OCI-LY7 (cell line): ENCODE measurements at regions not wholly inside any gene's neighbourhood (a gene's known extent, or its start where the extent isn't known, plus 50 kb on each side); places are given as distances from the start of the nearest gene placed in this dataset.

Experiments
- BruUV-seq: library from RNA; stranded (reverse); fragments of 400-500 nt; replicated peaks from 2 replicates; lab custom pipeline; 2021; lab: Mats Ljungman, UMichigan
- CTCF ChIA-PET: fragments of 300-600 bp; sonication (Branson Sonifier 250); formaldehyde crosslinking; loops from one replicate; lab custom pipeline; 2022; ENCODE audit warnings: antibody characterized with exemption; ENCODE audit not compliant: unreplicated experiment; lab: Charles Lee
- POLR2A ChIA-PET: fragments of 300-600 bp; sonication (Branson Sonifier 250); formaldehyde crosslinking; loops from one replicate; lab custom pipeline; 2022; ENCODE audit warnings: antibody characterized with exemption; lab: Charles Lee
- DNase-seq: peaks from one replicate; pipeline ENCODE4 v3.0.0-alpha.2; 2015; ENCODE audit warnings: low spot score
- H2AFZ ChIP-seq: fragments of 200-600 bp; sonication (generic), shearing (Covaris generic); 2 replicates; pipeline ENCODE4 v1.6.1; 2014; ENCODE audit warnings: mild to moderate bottlenecking, antibody characterized with exemption, low read length, moderate library complexity
- H3K27ac ChIP-seq: fragments of 200-600 bp; sonication (generic); 2 replicates; pipeline ENCODE4 v1.5.1; 2014; ENCODE audit warnings: mixed run types, low read depth, mild to moderate bottlenecking, moderate library complexity, low read length, inconsistent platforms; ENCODE audit not compliant: poor library complexity, severe bottlenecking
- H3K36me3 ChIP-seq: fragments of 200-600 bp; sonication (generic); 2 replicates; pipeline ENCODE4 v1.6.1; 2014; ENCODE audit warnings: mild to moderate bottlenecking, antibody characterized with exemption, low read length, moderate library complexity, mixed read lengths; ENCODE audit not compliant: insufficient read depth
- H3K4me1 ChIP-seq: fragments of 200-600 bp; sonication (generic); 2 replicates; pipeline ENCODE4 v1.5.1; 2014; ENCODE audit warnings: mild to moderate bottlenecking, low read length; ENCODE audit not compliant: insufficient read depth, poor library complexity, severe bottlenecking
- H3K4me2 ChIP-seq: fragments of 200-600 bp; sonication (generic); 2 replicates; pipeline ENCODE4 v1.6.1; 2014; ENCODE audit warnings: mild to moderate bottlenecking, low read length
- H3K4me3 ChIP-seq: fragments of 200-600 bp; sonication (generic); 2 replicates; pipeline ENCODE4 v1.5.1; 2014; ENCODE audit warnings: mild to moderate bottlenecking, low read depth, low read length; ENCODE audit not compliant: poor library complexity, severe bottlenecking
- H3K79me2 ChIP-seq: fragments of 200-600 bp; sonication (generic); 2 replicates; pipeline ENCODE4 v1.6.1; 2016; ENCODE audit warnings: low read depth, mild to moderate bottlenecking, low read length, moderate library complexity, mixed read lengths; ENCODE audit not compliant: insufficient read depth
- H3K9me2 ChIP-seq: fragments of 200-600 bp; sonication (generic); 2 replicates; pipeline ENCODE4 v1.6.1; 2016; ENCODE audit warnings: mild to moderate bottlenecking, low read length, mixed read lengths; ENCODE audit not compliant: insufficient read depth
- H3K9me3 ChIP-seq: fragments of 200-600 bp; sonication (generic); 2 replicates; pipeline ENCODE4 v1.6.1; 2014; ENCODE audit warnings: mild to moderate bottlenecking, mixed run types, low read length, mixed read lengths
- H4K20me1 ChIP-seq: fragments of 200-600 bp; sonication (generic); 2 replicates; pipeline ENCODE4 v1.6.1; 2014; ENCODE audit warnings: mild to moderate bottlenecking, antibody characterized with exemption, low read length, moderate library complexity, mixed read lengths; ENCODE audit not compliant: insufficient read depth
- CTCF ChIP-seq: fragments of 200-600 bp; sonication (generic); conservative IDR thresholded peaks from 2 replicates; pipeline ENCODE4 v1.5.1; 2014; ENCODE audit warnings: mild to moderate bottlenecking, antibody characterized with exemption, low read length, moderate library complexity, mixed read lengths
- EZH2phosphoT487 ChIP-seq: fragments of 200-600 bp; sonication (generic); IDR thresholded peaks from 2 replicates; pipeline ENCODE4 v1.6.1; 2018; ENCODE audit warnings: low read depth, borderline replicate concordance, mild to moderate bottlenecking, mixed run types, antibody characterized with exemption, low read length, moderate library complexity, mixed read lengths
- intact Hi-C: fragments of 100-400 bp; cut with micrococcal nuclease; formaldehyde crosslinking; loops from one replicate; pipeline ENCODE4 v1.10.0; 2022; ENCODE audit not compliant: unreplicated experiment

GRCh38 chr5:33114361-33114760, 326.4 kb upstream of the TARS1 start:
- Histone ChIP-seq H3K36me3 (no peaks in the 10 kb centered on the region), H3K27ac (no peak overlapping the region), H3K79me2 (no peaks in the 10 kb centered on the region), H3K4me3 (no peak overlapping the region), H2AFZ (no peak overlapping the region), H3K4me1 (no peaks in the 10 kb centered on the region), H4K20me1 (no peaks in the 10 kb centered on the region), H3K9me2 (peaks cover 3% of the 10 kb centered on the region; the same call in 1 of the 2 replicates), H3K4me2 (no peak overlapping the region), H3K9me3 (no peaks in the 10 kb centered on the region)
- intact Hi-C loops, result no loop called here
- ChIA-PET POLR2A (no interaction called here), CTCF (no interaction called here)
- TF ChIP-seq CTCF (no peak), EZH2phosphoT487 (no peak)
- no TSS peak for BruUV-seq
- DNase-seq, result no peak

DNA sequence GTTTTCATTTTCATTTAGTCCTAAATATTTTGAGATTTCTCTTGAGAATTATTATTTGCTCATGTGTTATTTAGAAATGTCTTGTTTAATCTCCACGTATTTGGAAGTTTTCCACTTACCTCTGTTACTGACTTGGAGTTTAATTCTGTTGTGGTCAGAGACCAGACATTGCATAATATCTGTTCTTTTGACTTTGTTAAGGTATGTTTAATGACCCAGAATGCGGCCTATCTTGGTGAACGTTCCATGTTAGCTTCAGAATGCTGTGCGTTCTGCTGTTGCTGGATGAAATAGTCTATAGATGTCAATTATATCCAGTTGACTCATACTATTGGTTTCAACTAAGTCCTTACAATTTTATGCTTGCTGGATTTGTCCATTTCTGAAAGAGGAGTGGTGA, 325.3 kb upstream of the TARS1 start:
- BruUV-seq, result no TSS peak
- Histone ChIP-seq H3K4me1 (no peaks in the 10 kb centered on the region), H3K79me2 (no peaks in the 10 kb centered on the region), H3K36me3 (no peaks in the 10 kb centered on the region), H4K20me1 (no peaks in the 10 kb centered on the region), H3K4me2 (no peak overlapping the region), H3K9me3 (no peaks in the 10 kb centered on the region), H3K4me3 (no peak overlapping the region), H3K27ac (no peak overlapping the region), H3K9me2 (peaks cover 3% of the 10 kb centered on the region; the same call in 1 of the 2 replicates), H2AFZ (no peak overlapping the region)
- TF ChIP-seq EZH2phosphoT487 (no peak), CTCF (no peak)
- POLR2A ChIA-PET, result no interaction called here
- CTCF ChIA-PET, result no interaction called here
- DNase-seq, result no peak
- intact Hi-C loops, result no loop called here

DNA sequence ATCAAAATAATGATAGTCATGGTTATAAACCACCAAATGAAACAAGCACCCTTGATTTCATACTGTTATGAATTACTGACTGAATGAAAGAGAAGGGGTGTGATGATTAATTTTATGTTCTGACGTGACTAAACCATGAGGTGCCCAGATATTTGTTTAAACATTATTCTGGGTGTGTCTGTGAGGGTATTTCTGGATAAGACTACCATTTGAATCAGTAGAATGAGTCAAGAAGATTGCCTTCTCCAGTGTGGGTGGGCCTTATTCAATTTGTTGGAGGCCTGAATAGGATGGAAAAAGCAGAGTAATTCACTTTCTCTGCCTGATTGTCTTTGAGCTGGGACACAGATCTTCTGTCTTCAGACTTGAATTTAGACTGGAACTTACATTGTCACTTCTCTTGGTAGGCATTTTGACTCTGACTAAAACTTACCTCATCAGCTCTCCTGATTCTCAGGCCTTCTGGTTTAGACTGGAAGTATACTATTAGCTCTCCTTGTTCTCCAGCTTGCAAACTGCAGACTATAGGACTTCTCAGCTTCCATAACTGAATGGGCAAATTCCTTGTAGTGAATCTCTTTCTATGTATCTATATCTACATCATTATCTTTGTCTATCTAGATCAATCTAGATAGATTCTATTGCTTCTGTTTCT, 321.9 kb upstream of the TARS1 start:
- Histone ChIP-seq H3K27ac (no peak overlapping the region), H3K9me2 (peaks cover 3% of the 10 kb centered on the region; the same call in 1 of the 2 replicates), H4K20me1 (no peaks in the 10 kb centered on the region), H3K4me2 (no peak overlapping the region), H3K4me3 (no peak overlapping the region), H2AFZ (no peak overlapping the region), H3K36me3 (no peaks in the 10 kb centered on the region), H3K9me3 (no peaks in the 10 kb centered on the region), H3K4me1 (no peaks in the 10 kb centered on the region), H3K79me2 (no peaks in the 10 kb centered on the region)
- intact Hi-C loops, result no loop called here
- POLR2A ChIA-PET, result no interaction called here
- CTCF ChIA-PET, result no interaction called here
- DNase-seq, result no peak
- BruUV-seq, result no TSS peak
- no peak for TF ChIP-seq EZH2phosphoT487
- TF ChIP-seq CTCF, result no peak
